ENCODE measurements at regions not wholly inside any gene's neighbourhood (a gene's known extent, or its start where the extent isn't known, plus 50 kb on each side); places are given as distances from the start of the nearest gene placed in this dataset.

DNA sequence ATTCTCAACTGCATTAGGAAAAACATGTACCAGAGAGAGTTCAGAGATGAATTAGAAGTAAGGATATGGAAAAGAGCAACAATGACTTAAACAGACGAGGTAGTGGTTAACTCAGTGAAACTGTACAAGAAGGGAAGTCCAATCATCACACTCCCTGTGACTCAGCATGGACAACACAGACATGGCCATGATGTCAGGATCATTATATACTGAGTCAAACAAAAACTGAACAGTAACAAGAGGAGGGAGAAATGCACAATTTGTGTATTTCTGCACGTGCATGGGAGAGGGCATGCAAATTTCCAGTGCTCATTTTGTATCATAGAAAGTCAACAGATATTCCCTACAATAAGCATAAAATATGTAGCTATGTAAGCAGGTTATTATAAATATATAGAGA, 1037.8 kb downstream of the BCL11B start:
- POLR2A ChIA-PET, result no interaction called here
- CTCF ChIA-PET, result interaction anchor here (0.6 to 0.7 kb wide), 2 partner anchors 203 to 576 kb away, joined by 3 read pairs; no protein-coding TSS in a partner anchor
- Histone ChIP-seq H3K9me3 (ENCODE audit: control insufficient read depth, insufficient read depth, low read depth, low read length) (no peaks in the 10 kb centered on the region), H3K27ac (ENCODE audit: extremely low read depth, low read depth, low read length) (no peak overlapping the region), H3K4me1 (ENCODE audit: control insufficient read depth, insufficient read depth, low read length) (no peaks in the 10 kb centered on the region), H3K4me3 (ENCODE audit: low read depth, low read length) (no peak overlapping the region), H3K36me3 (ENCODE audit: control insufficient read depth in 2 of 2, insufficient read depth in 1 of 2, low read length in 2 of 2) (no peaks in the 10 kb centered on the region)
- TF ChIP-seq HOXD13 (CRISPR knock-in tag; IDR thresholded peaks at IDR 0.05; ENCODE audit: borderline replicate concordance) (no peak), ZNF610 (tag by site-specific recombination; IDR thresholded peaks at IDR 0.05; ENCODE audit: borderline replicate concordance) (no peak), ZNF843 (tag by site-specific recombination; IDR thresholded peaks at IDR 0.05) (no peak), ZNF530 (tag by site-specific recombination; IDR thresholded peaks at IDR 0.05; ENCODE audit: low read depth) (no peak), ZNF16 (tag by site-specific recombination; IDR thresholded peaks at IDR 0.05; ENCODE audit: low read depth) (no peak), ZNF596 (tag by site-specific recombination; IDR thresholded peaks at IDR 0.05) (no peak), ZNF335 (tag by site-specific recombination; conservative IDR thresholded peaks at IDR 0.05) (no peak), ZNF561 (tag by site-specific recombination; IDR thresholded peaks at IDR 0.05; ENCODE audit: borderline replicate concordance) (no peak), ZNF600 (tag by site-specific recombination; IDR thresholded peaks at IDR 0.05) (no peak), RBAK (tag by site-specific recombination; IDR thresholded peaks at IDR 0.05) (no peak), SCRT2 (tag by site-specific recombination; IDR thresholded peaks at IDR 0.05) (no peak), SETDB1 (IDR thresholded peaks at IDR 0.05; ENCODE audit: insufficient read length, low read length) (no peak), ZNF366 (tag by site-specific recombination; conservative IDR thresholded peaks at IDR 0.05) (no peak), ZNF112 (tag by site-specific recombination; IDR thresholded peaks at IDR 0.05) (no peak)
- TF ChIP-seq, protein P1, sequence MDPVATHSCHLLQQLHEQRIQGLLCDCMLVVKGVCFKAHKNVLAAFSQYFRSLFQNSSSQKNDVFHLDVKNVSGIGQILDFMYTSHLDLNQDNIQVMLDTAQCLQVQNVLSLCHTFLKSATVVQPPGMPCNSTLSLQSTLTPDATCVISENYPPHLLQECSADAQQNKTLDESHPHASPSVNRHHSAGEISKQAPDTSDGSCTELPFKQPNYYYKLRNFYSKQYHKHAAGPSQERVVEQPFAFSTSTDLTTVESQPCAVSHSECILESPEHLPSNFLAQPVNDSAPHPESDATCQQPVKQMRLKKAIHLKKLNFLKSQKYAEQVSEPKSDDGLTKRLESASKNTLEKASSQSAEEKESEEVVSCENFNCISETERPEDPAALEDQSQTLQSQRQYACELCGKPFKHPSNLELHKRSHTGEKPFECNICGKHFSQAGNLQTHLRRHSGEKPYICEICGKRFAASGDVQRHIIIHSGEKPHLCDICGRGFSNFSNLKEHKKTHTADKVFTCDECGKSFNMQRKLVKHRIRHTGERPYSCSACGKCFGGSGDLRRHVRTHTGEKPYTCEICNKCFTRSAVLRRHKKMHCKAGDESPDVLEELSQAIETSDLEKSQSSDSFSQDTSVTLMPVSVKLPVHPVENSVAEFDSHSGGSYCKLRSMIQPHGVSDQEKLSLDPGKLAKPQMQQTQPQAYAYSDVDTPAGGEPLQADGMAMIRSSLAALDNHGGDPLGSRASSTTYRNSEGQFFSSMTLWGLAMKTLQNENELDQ (tag by site-specific recombination; IDR thresholded peaks at IDR 0.05; ENCODE audit: low read depth), result no peak
- TF ChIP-seq, protein P2, sequence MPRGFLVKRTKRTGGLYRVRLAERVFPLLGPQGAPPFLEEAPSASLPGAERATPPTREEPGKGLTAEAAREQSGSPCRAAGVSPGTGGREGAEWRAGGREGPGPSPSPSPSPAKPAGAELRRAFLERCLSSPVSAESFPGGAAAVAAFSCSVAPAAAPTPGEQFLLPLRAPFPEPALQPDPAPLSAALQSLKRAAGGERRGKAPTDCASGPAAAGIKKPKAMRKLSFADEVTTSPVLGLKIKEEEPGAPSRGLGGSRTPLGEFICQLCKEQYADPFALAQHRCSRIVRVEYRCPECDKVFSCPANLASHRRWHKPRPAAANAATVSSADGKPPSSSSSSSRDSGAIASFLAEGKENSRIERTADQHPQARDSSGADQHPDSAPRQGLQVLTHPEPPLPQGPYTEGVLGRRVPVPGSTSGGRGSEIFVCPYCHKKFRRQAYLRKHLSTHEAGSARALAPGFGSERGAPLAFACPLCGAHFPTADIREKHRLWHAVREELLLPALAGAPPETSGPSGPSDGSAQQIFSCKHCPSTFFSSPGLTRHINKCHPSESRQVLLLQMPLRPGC (tag by site-specific recombination; IDR thresholded peaks at IDR 0.05), result no peak
- TF ChIP-seq, protein P3, sequence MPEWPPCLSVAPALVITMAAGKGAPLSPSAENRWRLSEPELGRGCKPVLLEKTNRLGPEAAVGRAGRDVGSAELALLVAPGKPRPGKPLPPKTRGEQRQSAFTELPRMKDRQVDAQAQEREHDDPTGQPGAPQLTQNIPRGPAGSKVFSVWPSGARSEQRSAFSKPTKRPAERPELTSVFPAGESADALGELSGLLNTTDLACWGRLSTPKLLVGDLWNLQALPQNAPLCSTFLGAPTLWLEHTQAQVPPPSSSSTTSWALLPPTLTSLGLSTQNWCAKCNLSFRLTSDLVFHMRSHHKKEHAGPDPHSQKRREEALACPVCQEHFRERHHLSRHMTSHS (tag by site-specific recombination; IDR thresholded peaks at IDR 0.05), result no peak

DNA sequence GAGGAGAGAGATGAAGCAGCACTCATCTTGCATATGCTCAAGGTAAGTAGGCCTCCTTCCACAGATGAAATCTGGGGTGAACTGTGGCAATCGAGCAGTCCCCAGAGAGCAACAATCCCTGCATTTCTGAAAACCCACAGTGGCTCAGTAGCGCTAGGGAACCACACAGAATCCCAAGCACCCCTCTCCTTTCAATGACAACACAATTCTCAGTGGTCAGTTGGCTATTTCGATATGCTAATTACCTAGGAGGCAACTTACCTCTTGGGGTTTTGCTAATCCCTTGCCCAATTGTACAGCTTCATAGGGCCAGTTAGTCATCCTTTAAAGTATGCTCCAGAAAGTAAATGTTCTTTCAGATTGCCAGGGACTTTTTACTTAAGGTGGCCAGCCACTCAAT, 1035.7 kb downstream of the BCL11B start:
- Histone ChIP-seq H3K9me3 (ENCODE audit: control insufficient read depth, insufficient read depth, low read depth, low read length) (no peaks in the 10 kb centered on the region), H3K36me3 (ENCODE audit: control insufficient read depth in 2 of 2, insufficient read depth in 1 of 2, low read length in 2 of 2) (no peaks in the 10 kb centered on the region), H3K27ac (ENCODE audit: extremely low read depth, low read depth, low read length) (no peak overlapping the region), H3K4me1 (ENCODE audit: control insufficient read depth, insufficient read depth, low read length) (no peaks in the 10 kb centered on the region), H3K4me3 (ENCODE audit: low read depth, low read length) (no peak overlapping the region)
- ChIA-PET CTCF (no interaction called here), POLR2A (no interaction called here)
- TF ChIP-seq, protein P4, sequence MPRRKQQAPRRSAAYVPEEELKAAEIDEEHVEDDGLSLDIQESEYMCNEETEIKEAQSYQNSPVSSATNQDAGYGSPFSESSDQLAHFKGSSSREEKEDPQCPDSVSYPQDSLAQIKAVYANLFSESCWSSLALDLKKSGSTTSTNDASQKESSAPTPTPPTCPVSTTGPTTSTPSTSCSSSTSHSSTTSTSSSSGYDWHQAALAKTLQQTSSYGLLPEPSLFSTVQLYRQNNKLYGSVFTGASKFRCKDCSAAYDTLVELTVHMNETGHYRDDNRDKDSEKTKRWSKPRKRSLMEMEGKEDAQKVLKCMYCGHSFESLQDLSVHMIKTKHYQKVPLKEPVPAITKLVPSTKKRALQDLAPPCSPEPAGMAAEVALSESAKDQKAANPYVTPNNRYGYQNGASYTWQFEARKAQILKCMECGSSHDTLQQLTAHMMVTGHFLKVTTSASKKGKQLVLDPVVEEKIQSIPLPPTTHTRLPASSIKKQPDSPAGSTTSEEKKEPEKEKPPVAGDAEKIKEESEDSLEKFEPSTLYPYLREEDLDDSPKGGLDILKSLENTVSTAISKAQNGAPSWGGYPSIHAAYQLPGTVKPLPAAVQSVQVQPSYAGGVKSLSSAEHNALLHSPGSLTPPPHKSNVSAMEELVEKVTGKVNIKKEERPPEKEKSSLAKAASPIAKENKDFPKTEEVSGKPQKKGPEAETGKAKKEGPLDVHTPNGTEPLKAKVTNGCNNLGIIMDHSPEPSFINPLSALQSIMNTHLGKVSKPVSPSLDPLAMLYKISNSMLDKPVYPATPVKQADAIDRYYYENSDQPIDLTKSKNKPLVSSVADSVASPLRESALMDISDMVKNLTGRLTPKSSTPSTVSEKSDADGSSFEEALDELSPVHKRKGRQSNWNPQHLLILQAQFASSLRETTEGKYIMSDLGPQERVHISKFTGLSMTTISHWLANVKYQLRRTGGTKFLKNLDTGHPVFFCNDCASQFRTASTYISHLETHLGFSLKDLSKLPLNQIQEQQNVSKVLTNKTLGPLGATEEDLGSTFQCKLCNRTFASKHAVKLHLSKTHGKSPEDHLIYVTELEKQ (tag by site-specific recombination; IDR thresholded peaks at IDR 0.05; ENCODE audit: borderline replicate concordance), result no peak
- TF ChIP-seq GLI2 (tag by site-specific recombination; IDR thresholded peaks at IDR 0.05; ENCODE audit: borderline replicate concordance, low read depth) (no peak), KLF7 (tag by site-specific recombination; IDR thresholded peaks at IDR 0.05; ENCODE audit: borderline replicate concordance) (no peak), ZNF324 (tag by site-specific recombination; IDR thresholded peaks at IDR 0.05) (no peak), ZSCAN30 (tag by site-specific recombination; IDR thresholded peaks at IDR 0.05) (no peak), ZNF548 (tag by site-specific recombination; IDR thresholded peaks at IDR 0.05) (no peak), ZNF747 (tag by site-specific recombination; IDR thresholded peaks at IDR 0.05) (no peak), ZNF184 (tag by site-specific recombination; IDR thresholded peaks at IDR 0.05) (no peak), YY1 (tag by site-specific recombination; IDR thresholded peaks at IDR 0.05) (no peak), OVOL3 (tag by site-specific recombination; IDR thresholded peaks at IDR 0.05) (no peak)
- TF ChIP-seq, protein P5, sequence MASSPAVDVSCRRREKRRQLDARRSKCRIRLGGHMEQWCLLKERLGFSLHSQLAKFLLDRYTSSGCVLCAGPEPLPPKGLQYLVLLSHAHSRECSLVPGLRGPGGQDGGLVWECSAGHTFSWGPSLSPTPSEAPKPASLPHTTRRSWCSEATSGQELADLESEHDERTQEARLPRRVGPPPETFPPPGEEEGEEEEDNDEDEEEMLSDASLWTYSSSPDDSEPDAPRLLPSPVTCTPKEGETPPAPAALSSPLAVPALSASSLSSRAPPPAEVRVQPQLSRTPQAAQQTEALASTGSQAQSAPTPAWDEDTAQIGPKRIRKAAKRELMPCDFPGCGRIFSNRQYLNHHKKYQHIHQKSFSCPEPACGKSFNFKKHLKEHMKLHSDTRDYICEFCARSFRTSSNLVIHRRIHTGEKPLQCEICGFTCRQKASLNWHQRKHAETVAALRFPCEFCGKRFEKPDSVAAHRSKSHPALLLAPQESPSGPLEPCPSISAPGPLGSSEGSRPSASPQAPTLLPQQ (tag by site-specific recombination; IDR thresholded peaks at IDR 0.05), result no peak
